HepG2 (cell line): ENCODE measurements at regions not wholly inside any gene's neighbourhood (a gene's known extent, or its start where the extent isn't known, plus 50 kb on each side); places are given as distances from the start of the nearest gene placed in this dataset.

Source experiments
- IKZF4 ChIP-seq: sonication (generic); formaldehyde crosslinking; IDR thresholded peaks from 2 replicates; pipeline ENCODE4 v1.5.1; 2020; ENCODE audit warnings: borderline replicate concordance, mild to moderate bottlenecking, low read depth, missing genetic modification reagents; ENCODE audit errors: not compliant biosample characterization
- POLR2A ChIP-seq, 2 experiments: IDR thresholded peaks; 2 replicates each; pipeline ENCODE4 v1.6.1; 2011; ENCODE audit warnings: low read depth in 2 of 2, low read length in 2 of 2, mild to moderate bottlenecking in 1 of 2, moderate library complexity in 1 of 2; ENCODE audit not compliant: insufficient read depth in 1 of 2
- RBFOX2 ChIP-seq: fragments of 200-400 bp; formaldehyde crosslinking; IDR thresholded peaks from 2 replicates; pipeline ENCODE4 v1.6.1; 2017; ENCODE audit warnings: low read depth, mild to moderate bottlenecking, low read length
- SMARCE1 ChIP-seq: fragments of 450-650 bp; IDR thresholded peaks from 2 replicates; pipeline ENCODE4 v1.6.1; 2017; ENCODE audit warnings: borderline replicate concordance
- TAF1 ChIP-seq: sonication (generic); formaldehyde crosslinking; IDR thresholded peaks from 2 replicates; pipeline ENCODE4 v1.4.0; 2020; ENCODE audit warnings: missing genetic modification reagents
- YEATS4 ChIP-seq: sonication (generic); formaldehyde crosslinking; IDR thresholded peaks from 2 replicates; pipeline ENCODE4 v1.4.0; 2020; ENCODE audit warnings: missing genetic modification reagents, borderline replicate concordance
- ZMAT3 ChIP-seq: sonication (generic); formaldehyde crosslinking; conservative IDR thresholded peaks from 2 replicates; pipeline ENCODE4 v1.7.0; 2021; ENCODE audit warnings: missing genetic modification reagents
- ZNF557 ChIP-seq: sonication (generic); formaldehyde crosslinking; IDR thresholded peaks from 2 replicates; pipeline ENCODE4 v1.4.0; 2020; ENCODE audit warnings: missing genetic modification reagents
- ZSCAN20 ChIP-seq: sonication (generic); formaldehyde crosslinking; IDR thresholded peaks from 2 replicates; pipeline ENCODE4 v1.4.0; 2020; ENCODE audit warnings: missing genetic modification reagents, mild to moderate bottlenecking, borderline replicate concordance
- TF ChIP-seq, protein P1 (sequence below): sonication (generic); formaldehyde crosslinking; IDR thresholded peaks from 2 replicates; pipeline ENCODE4 v1.5.0; 2020; ENCODE audit warnings: mild to moderate bottlenecking, missing genetic modification reagents, moderate library complexity
- TF ChIP-seq, protein P2 (sequence below): sonication (generic); formaldehyde crosslinking; IDR thresholded peaks from 2 replicates; pipeline ENCODE4 v1.5.1; 2020; ENCODE audit warnings: mild to moderate bottlenecking, missing genetic modification reagents, borderline replicate concordance
- TF ChIP-seq, protein P3 (sequence below): sonication (generic); formaldehyde crosslinking; IDR thresholded peaks from 2 replicates; pipeline ENCODE4 v1.4.0; 2020; ENCODE audit warnings: missing genetic modification reagents, mild to moderate bottlenecking, borderline replicate concordance
- TF ChIP-seq, protein P4 (sequence below): sonication (generic); formaldehyde crosslinking; IDR thresholded peaks from 2 replicates; pipeline ENCODE4 v1.4.0; 2020; ENCODE audit warnings: low read depth, mild to moderate bottlenecking, missing genetic modification reagents

DNA sequence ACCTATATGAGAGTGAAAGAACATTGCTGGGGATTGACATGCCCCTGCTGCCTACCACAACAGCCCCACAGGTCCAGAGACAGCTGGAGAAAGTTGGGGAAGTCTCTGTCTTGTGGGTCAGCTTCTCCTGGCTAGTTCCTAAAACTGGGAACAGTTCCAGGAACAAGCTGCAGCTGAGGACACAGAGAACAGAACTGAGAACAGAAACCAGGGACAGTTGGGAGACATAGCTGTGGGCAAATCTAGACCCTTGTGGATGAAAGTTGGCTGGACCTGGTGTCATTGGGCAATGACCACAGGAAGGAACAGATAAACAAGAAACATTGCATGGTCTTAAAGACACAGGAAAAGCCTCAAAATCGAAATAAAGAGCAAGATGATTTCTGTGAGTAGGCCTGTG lies 58.3 kb upstream of the MOCS2 start:
- TF ChIP-seq ZNF557 (CRISPR knock-in tag) (no peak), TAF1 (CRISPR knock-in tag) (no peak), RBFOX2 (no peak), POLR2A (IDR thresholded peaks at IDR 0.05; ENCODE audit: insufficient read depth in 1 of 2, low read depth in 2 of 2, low read length in 2 of 2) (no peak), IKZF4 (CRISPR knock-in tag) (no peak), SMARCE1 (no peak), ZMAT3 (no peak), YEATS4 (no peak), ZSCAN20 (CRISPR knock-in tag) (no peak)
- TF ChIP-seq, protein P1, sequence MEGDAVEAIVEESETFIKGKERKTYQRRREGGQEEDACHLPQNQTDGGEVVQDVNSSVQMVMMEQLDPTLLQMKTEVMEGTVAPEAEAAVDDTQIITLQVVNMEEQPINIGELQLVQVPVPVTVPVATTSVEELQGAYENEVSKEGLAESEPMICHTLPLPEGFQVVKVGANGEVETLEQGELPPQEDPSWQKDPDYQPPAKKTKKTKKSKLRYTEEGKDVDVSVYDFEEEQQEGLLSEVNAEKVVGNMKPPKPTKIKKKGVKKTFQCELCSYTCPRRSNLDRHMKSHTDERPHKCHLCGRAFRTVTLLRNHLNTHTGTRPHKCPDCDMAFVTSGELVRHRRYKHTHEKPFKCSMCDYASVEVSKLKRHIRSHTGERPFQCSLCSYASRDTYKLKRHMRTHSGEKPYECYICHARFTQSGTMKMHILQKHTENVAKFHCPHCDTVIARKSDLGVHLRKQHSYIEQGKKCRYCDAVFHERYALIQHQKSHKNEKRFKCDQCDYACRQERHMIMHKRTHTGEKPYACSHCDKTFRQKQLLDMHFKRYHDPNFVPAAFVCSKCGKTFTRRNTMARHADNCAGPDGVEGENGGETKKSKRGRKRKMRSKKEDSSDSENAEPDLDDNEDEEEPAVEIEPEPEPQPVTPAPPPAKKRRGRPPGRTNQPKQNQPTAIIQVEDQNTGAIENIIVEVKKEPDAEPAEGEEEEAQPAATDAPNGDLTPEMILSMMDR (CRISPR knock-in tag) = no peak
- TF ChIP-seq, protein P2, sequence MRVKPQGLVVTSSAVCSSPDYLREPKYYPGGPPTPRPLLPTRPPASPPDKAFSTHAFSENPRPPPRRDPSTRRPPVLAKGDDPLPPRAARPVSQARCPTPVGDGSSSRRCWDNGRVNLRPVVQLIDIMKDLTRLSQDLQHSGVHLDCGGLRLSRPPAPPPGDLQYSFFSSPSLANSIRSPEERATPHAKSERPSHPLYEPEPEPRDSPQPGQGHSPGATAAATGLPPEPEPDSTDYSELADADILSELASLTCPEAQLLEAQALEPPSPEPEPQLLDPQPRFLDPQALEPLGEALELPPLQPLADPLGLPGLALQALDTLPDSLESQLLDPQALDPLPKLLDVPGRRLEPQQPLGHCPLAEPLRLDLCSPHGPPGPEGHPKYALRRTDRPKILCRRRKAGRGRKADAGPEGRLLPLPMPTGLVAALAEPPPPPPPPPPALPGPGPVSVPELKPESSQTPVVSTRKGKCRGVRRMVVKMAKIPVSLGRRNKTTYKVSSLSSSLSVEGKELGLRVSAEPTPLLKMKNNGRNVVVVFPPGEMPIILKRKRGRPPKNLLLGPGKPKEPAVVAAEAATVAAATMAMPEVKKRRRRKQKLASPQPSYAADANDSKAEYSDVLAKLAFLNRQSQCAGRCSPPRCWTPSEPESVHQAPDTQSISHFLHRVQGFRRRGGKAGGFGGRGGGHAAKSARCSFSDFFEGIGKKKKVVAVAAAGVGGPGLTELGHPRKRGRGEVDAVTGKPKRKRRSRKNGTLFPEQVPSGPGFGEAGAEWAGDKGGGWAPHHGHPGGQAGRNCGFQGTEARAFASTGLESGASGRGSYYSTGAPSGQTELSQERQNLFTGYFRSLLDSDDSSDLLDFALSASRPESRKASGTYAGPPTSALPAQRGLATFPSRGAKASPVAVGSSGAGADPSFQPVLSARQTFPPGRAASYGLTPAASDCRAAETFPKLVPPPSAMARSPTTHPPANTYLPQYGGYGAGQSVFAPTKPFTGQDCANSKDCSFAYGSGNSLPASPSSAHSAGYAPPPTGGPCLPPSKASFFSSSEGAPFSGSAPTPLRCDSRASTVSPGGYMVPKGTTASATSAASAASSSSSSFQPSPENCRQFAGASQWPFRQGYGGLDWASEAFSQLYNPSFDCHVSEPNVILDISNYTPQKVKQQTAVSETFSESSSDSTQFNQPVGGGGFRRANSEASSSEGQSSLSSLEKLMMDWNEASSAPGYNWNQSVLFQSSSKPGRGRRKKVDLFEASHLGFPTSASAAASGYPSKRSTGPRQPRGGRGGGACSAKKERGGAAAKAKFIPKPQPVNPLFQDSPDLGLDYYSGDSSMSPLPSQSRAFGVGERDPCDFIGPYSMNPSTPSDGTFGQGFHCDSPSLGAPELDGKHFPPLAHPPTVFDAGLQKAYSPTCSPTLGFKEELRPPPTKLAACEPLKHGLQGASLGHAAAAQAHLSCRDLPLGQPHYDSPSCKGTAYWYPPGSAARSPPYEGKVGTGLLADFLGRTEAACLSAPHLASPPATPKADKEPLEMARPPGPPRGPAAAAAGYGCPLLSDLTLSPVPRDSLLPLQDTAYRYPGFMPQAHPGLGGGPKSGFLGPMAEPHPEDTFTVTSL (CRISPR knock-in tag) = no peak
- TF ChIP-seq, protein P3, sequence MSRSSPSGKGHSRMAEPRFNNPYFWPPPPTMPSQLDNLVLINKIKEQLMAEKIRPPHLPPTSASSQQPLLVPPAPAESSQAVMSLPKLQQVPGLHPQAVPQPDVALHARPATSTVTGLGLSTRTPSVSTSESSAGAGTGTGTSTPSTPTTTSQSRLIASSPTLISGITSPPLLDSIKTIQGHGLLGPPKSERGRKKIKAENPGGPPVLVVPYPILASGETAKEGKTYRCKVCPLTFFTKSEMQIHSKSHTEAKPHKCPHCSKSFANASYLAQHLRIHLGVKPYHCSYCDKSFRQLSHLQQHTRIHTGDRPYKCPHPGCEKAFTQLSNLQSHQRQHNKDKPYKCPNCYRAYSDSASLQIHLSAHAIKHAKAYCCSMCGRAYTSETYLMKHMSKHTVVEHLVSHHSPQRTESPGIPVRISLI (CRISPR knock-in tag) = no peak
- TF ChIP-seq, protein P4, sequence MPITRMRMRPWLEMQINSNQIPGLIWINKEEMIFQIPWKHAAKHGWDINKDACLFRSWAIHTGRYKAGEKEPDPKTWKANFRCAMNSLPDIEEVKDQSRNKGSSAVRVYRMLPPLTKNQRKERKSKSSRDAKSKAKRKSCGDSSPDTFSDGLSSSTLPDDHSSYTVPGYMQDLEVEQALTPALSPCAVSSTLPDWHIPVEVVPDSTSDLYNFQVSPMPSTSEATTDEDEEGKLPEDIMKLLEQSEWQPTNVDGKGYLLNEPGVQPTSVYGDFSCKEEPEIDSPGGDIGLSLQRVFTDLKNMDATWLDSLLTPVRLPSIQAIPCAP (CRISPR knock-in tag) = no peak
